ENCODE measurements at regions not wholly inside any gene's neighbourhood (a gene's known extent, or its start where the extent isn't known, plus 50 kb on each side); places are given as distances from the start of the nearest gene placed in this dataset.

DNA sequence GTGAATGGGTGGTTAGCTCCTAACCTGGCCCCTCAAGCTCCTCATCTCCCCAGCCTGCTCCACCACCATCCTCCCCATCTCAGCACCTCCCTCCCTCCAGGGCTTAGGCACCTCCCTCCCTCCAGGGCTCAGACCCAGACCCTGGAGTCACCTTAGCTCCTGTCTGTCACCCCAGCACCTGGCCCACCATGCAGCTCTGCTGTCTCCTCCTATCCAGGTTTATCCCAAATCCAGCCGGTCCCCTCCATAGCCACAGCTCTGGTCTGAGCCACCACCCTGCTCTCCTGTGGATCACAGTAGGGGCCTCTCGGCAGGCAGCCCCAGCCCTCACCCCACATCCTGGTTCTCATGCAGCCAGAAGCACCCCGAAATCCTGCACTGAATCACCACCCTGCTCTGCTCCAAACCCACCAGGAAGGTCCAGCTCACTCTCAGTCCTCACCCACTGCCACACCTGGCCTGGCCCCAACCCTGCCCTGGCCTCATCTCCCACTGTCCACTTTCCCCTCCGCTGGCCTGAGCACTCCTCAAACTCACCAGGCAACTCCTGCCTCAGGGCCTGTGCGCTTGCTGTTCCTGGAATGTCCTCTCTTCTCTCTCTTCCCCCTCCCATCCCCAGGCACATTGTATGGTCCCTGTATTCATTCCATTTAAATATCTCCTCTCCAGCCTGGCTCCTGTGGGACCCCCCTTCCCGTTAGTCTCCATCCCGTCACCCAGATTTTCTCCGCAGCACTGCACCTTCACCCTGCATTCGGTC is 62.6 kb downstream of the DIO3 start:
- TF ChIP-seq, protein P1, sequence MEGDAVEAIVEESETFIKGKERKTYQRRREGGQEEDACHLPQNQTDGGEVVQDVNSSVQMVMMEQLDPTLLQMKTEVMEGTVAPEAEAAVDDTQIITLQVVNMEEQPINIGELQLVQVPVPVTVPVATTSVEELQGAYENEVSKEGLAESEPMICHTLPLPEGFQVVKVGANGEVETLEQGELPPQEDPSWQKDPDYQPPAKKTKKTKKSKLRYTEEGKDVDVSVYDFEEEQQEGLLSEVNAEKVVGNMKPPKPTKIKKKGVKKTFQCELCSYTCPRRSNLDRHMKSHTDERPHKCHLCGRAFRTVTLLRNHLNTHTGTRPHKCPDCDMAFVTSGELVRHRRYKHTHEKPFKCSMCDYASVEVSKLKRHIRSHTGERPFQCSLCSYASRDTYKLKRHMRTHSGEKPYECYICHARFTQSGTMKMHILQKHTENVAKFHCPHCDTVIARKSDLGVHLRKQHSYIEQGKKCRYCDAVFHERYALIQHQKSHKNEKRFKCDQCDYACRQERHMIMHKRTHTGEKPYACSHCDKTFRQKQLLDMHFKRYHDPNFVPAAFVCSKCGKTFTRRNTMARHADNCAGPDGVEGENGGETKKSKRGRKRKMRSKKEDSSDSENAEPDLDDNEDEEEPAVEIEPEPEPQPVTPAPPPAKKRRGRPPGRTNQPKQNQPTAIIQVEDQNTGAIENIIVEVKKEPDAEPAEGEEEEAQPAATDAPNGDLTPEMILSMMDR (IDR thresholded peaks at IDR 0.05; ENCODE audit: insufficient read depth, low read depth, low read length) = no peak
- no peak for TF ChIP-seq EZH2 (IDR thresholded peaks at IDR 0.05; ENCODE audit: insufficient read depth, low read length)

Measured in astrocyte (in vitro differentiated cells and primary cell).